Ishikawa (cell line): ENCODE measurements at regions not wholly inside any gene's neighbourhood (a gene's known extent, or its start where the extent isn't known, plus 50 kb on each side); places are given as distances from the start of the nearest gene placed in this dataset.

Experiments used
- TCF12 ChIP-seq: IDR thresholded peaks from 2 replicates; pipeline ENCODE4 v1.6.1; 2012; ENCODE audit warnings: low read depth
- YY1 ChIP-seq: IDR thresholded peaks from 2 replicates; pipeline ENCODE4 v1.6.1; 2012; ENCODE audit warnings: low read depth

DNA sequence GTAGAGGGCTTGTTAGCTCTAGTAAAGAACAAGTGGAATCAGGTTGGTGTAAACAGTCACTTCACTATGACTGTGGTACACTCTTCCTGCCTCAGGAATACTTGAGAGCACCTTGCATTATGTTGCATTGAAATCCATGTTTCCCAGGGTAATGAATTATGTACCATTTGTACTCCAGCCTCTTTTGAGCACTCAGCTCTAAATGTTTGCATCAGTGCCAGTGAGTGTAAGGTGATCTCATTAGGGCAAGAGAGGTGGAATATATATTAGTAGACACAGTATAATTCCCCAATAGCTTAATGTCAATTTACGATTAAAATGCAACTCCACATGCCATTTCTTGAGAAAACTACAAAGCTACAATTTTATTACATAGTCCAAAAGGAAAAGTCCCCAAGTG is 319.6 kb upstream of the POU3F2 start:
- TF ChIP-seq TCF12 (no peak), YY1 (no peak)
